Astrocyte (in vitro differentiated cells and primary cell): ENCODE measurements at regions not wholly inside any gene's neighbourhood (a gene's known extent, or its start where the extent isn't known, plus 50 kb on each side); places are given as distances from the start of the nearest gene placed in this dataset.

ENCODE experiments used
- EZH2 ChIP-seq: IDR thresholded peaks from 2 replicates; pipeline ENCODE4 v1.6.1; 2012; ENCODE audit warnings: mild to moderate bottlenecking, low read length, inconsistent platforms; ENCODE audit not compliant: insufficient read depth
- TF ChIP-seq, protein P1 (sequence below): IDR thresholded peaks from 2 replicates; pipeline ENCODE4 v1.5.1; 2011; ENCODE audit warnings: low read depth, mild to moderate bottlenecking, inconsistent platforms, low read length, moderate library complexity; ENCODE audit not compliant: insufficient read depth

DNA sequence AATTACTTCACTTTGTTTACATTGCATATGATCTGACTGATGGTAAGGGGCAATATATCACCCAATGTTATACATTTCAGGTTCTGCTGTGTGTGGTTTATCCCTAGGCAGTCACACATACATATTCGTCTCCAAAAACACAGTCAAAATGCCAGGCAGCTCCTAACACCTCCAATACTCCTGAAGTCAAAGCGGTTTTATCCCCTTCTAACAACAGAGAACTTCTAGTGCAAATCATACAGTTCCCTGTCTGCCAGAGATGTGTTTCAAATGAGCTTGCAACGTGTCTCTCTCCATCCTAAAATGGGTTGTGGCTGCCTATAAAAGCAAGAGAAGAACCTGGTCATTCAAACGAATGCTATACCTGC is 328.9 kb downstream of the ELAVL2 start:
- TF ChIP-seq, protein P1, sequence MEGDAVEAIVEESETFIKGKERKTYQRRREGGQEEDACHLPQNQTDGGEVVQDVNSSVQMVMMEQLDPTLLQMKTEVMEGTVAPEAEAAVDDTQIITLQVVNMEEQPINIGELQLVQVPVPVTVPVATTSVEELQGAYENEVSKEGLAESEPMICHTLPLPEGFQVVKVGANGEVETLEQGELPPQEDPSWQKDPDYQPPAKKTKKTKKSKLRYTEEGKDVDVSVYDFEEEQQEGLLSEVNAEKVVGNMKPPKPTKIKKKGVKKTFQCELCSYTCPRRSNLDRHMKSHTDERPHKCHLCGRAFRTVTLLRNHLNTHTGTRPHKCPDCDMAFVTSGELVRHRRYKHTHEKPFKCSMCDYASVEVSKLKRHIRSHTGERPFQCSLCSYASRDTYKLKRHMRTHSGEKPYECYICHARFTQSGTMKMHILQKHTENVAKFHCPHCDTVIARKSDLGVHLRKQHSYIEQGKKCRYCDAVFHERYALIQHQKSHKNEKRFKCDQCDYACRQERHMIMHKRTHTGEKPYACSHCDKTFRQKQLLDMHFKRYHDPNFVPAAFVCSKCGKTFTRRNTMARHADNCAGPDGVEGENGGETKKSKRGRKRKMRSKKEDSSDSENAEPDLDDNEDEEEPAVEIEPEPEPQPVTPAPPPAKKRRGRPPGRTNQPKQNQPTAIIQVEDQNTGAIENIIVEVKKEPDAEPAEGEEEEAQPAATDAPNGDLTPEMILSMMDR, result no peak
- no peak for TF ChIP-seq EZH2
